IMR-90 (cell line): ENCODE measurements at regions not wholly inside any gene's neighbourhood (a gene's known extent, or its start where the extent isn't known, plus 50 kb on each side); places are given as distances from the start of the nearest gene placed in this dataset.

Source experiments
- ATAC-seq: fragments of 200-7000 bp; cut with Tn5 transposase; 2 replicates; pipeline ENCODE4 v1.9.1; 2020; ENCODE audit warnings: low read depth, mild to moderate bottlenecking, moderate library complexity
- BruUV-seq: library from RNA; stranded (reverse); fragments of 400-500 nt; replicated peaks from 2 replicates; lab custom pipeline; 2021; lab: Mats Ljungman, UMichigan
- CTCF ChIA-PET: fragments of 300-600 bp; formaldehyde crosslinking; extraction: SDS; loops from one replicate; lab custom pipeline; 2021; ENCODE audit warnings: antibody characterized with exemption; lab: Yijun Ruan, JAX
- POLR2A ChIA-PET: fragments of 300-600 bp; sonication (Branson Sonifier 250); formaldehyde crosslinking; loops from one replicate; lab custom pipeline; 2022; ENCODE audit warnings: antibody characterized with exemption; ENCODE audit not compliant: unreplicated experiment; lab: Charles Lee
- DNase-seq: peaks from one replicate; pipeline ENCODE4 v3.0.0; 2013
- H2AFZ ChIP-seq: replicated peaks from 2 replicates; pipeline ENCODE3; 2013; ENCODE audit warnings: low read length, mild to moderate bottlenecking; ENCODE audit not compliant: poor library complexity
- H2AK5ac ChIP-seq: 2 replicates; pipeline ENCODE4 v1.6.1; 2013; ENCODE audit warnings: low read depth, low read length, inconsistent platforms
- H2AK9ac ChIP-seq: replicated peaks from 2 replicates; pipeline ENCODE3; 2013; ENCODE audit warnings: mild to moderate bottlenecking, low read depth, low read length, moderate library complexity; ENCODE audit not compliant: poor library complexity
- H2BK120ac ChIP-seq: 2 replicates; pipeline ENCODE4 v1.6.1; 2013; ENCODE audit warnings: low read depth, low read length, inconsistent platforms
- H2BK15ac ChIP-seq: 3 replicates; pipeline ENCODE4 v1.6.1; 2013; ENCODE audit warnings: low read depth, low read length, inconsistent platforms
- H2BK20ac ChIP-seq: 2 replicates; pipeline ENCODE4 v1.6.1; 2013; ENCODE audit warnings: low read depth, mild to moderate bottlenecking, inconsistent platforms, low read length, moderate library complexity
- H2BK5ac ChIP-seq: 2 replicates; pipeline ENCODE4 v1.6.1; 2013; ENCODE audit warnings: mild to moderate bottlenecking, low read depth, low read length, inconsistent platforms; ENCODE audit not compliant: poor library complexity, severe bottlenecking
- H3K14ac ChIP-seq: replicated peaks from 2 replicates; pipeline ENCODE4 v1.6.1; 2013; ENCODE audit warnings: low read depth, low read length, inconsistent platforms
- H3K18ac ChIP-seq: 2 replicates; pipeline ENCODE4 v1.6.1; 2013; ENCODE audit warnings: low read depth, low read length, control low read depth
- H3K23ac ChIP-seq: 2 replicates; pipeline ENCODE4 v1.6.1; 2013; ENCODE audit warnings: low read depth, low read length, inconsistent platforms
- H3K27ac ChIP-seq: 2 replicates; pipeline ENCODE4 v1.5.1; 2013; ENCODE audit warnings: mild to moderate bottlenecking, control low read depth, low read length; ENCODE audit not compliant: insufficient read depth
- H3K27me3 ChIP-seq: 2 replicates; pipeline ENCODE4 v1.6.1; 2013; ENCODE audit warnings: low read length; ENCODE audit not compliant: control insufficient read depth, insufficient read depth
- H3K36me3 ChIP-seq: 2 replicates; pipeline ENCODE4 v1.6.1; 2013; ENCODE audit warnings: low read length, mixed read lengths; ENCODE audit not compliant: control insufficient read depth, insufficient read depth
- H3K4ac ChIP-seq: 2 replicates; pipeline ENCODE4 v1.6.1; 2013; ENCODE audit warnings: low read depth, low read length, inconsistent platforms
- H3K4me1 ChIP-seq: 2 replicates; pipeline ENCODE4 v1.6.1; 2013; ENCODE audit warnings: low read length, mixed read lengths; ENCODE audit not compliant: control insufficient read depth, insufficient read depth
- H3K4me2 ChIP-seq: 2 replicates; pipeline ENCODE4 v1.6.1; 2013; ENCODE audit warnings: low read depth, mild to moderate bottlenecking, control low read depth, low read length, moderate library complexity
- H3K4me3 ChIP-seq: 2 replicates; pipeline ENCODE4 v1.5.1; 2013; ENCODE audit warnings: low read depth, mild to moderate bottlenecking, control low read depth, low read length, moderate library complexity; ENCODE audit not compliant: insufficient read depth
- H3K56ac ChIP-seq: 2 replicates; pipeline ENCODE4 v1.6.1; 2013; ENCODE audit warnings: low read length, inconsistent platforms; ENCODE audit not compliant: insufficient read depth; ENCODE audit errors: extremely low read depth
- H3K79me1 ChIP-seq, 2 experiments: 2 replicates each; pipeline ENCODE4 v1.6.1; 2013; ENCODE audit warnings: low read length in 2 of 2, inconsistent platforms in 1 of 2, low read depth in 1 of 2
- H3K9ac ChIP-seq: 2 replicates; pipeline ENCODE4 v1.6.1; 2013; ENCODE audit warnings: low read depth, low read length, control low read depth
- H3K9me1 ChIP-seq: 2 replicates; pipeline ENCODE4 v1.6.1; 2013; ENCODE audit warnings: low read length, inconsistent platforms; ENCODE audit not compliant: insufficient read depth
- H3K9me3 ChIP-seq: 2 replicates; pipeline ENCODE4 v1.6.1; 2013; ENCODE audit warnings: low read length; ENCODE audit not compliant: control insufficient read depth, insufficient read depth
- H4K20me1 ChIP-seq: 2 replicates; pipeline ENCODE4 v1.6.1; 2013; ENCODE audit warnings: low read length, inconsistent platforms; ENCODE audit not compliant: insufficient read depth
- H4K5ac ChIP-seq: 2 replicates; pipeline ENCODE4 v1.6.1; 2013; ENCODE audit warnings: mild to moderate bottlenecking, low read depth, low read length, control low read depth
- H4K8ac ChIP-seq, 2 experiments: 2 replicates each; pipeline ENCODE4 v1.6.1; 2013; ENCODE audit warnings: low read depth in 2 of 2, low read length in 2 of 2, control low read depth in 1 of 2, inconsistent platforms in 1 of 2
- H4K91ac ChIP-seq: 2 replicates; pipeline ENCODE4 v1.6.1; 2013; ENCODE audit warnings: low read depth, low read length, inconsistent platforms; ENCODE audit not compliant: insufficient read depth
- ELK1 ChIP-seq: fragments of 150-350 bp; IDR thresholded peaks from 2 replicates; pipeline ENCODE4 v1.6.1; 2016; ENCODE audit warnings: low read depth, mild to moderate bottlenecking, low read length, moderate library complexity, borderline replicate concordance
- MAZ ChIP-seq: IDR thresholded peaks from 2 replicates; pipeline ENCODE4 v1.6.1; 2012; ENCODE audit warnings: low read depth, mild to moderate bottlenecking, low read length, improper control_type of control experiment, moderate library complexity, borderline replicate concordance
- MXI1 ChIP-seq: IDR thresholded peaks from 2 replicates; pipeline ENCODE4 v1.6.1; 2012; ENCODE audit warnings: low read depth, mild to moderate bottlenecking, low read length, moderate library complexity, borderline replicate concordance
- SMC3 ChIP-seq: fragments of 150-350 bp; IDR thresholded peaks from 2 replicates; pipeline ENCODE4 v1.6.1; 2016; ENCODE audit warnings: low read depth, mild to moderate bottlenecking, antibody characterized with exemption, low read length, moderate library complexity
- WGBS, 2 experiments: methylation state at CpG; one replicate each; pipeline versions ENCODE4 v1.1.5 to v1.1.7; 2013; ENCODE audit warnings: missing lambda C conversion rate in 2 of 2; ENCODE audit not compliant: insufficient read length in 1 of 2; ENCODE audit errors: extremely low coverage in 2 of 2; 5-methylcytosine and 5-hydroxymethylcytosine counted together
- dilution Hi-C: fragments of 300-500 bp; cut with HindIII; formaldehyde crosslinking; loops from one replicate; pipeline ENCODE4 v1.14.3; 2018; ENCODE audit warnings: low sequenced_read_pairs; ENCODE audit not compliant: unreplicated experiment
- in situ Hi-C: fragments of 300-500 bp; cut with MboI; formaldehyde crosslinking; loops from 3 replicates; pipeline ENCODE4 v1.14.3; 2019; ENCODE audit warnings: low sequenced_read_pairs, inconsistent platforms, mixed read lengths
- intact Hi-C: fragments of 100-400 bp; cut with micrococcal nuclease; formaldehyde crosslinking; loops from 2 replicates; pipeline ENCODE4 v1.10.0; 2022

GRCh38 chr12:126537961-126538530, 1472.8 kb downstream of the AACS start:
- Histone ChIP-seq H2BK120ac (no peak overlapping the region), H2BK5ac (no peak overlapping the region), H3K4ac (no peak overlapping the region), H4K20me1 (no peaks in the 10 kb centered on the region), H3K27ac (no peak overlapping the region), H3K14ac (no peak overlapping the region), H4K5ac (no peak overlapping the region), H2AFZ (no peak overlapping the region), H3K4me3 (no peak overlapping the region), H3K23ac (no peak overlapping the region), H3K79me1 (no peaks in the 10 kb centered on the region), H3K36me3 (no peaks in the 10 kb centered on the region), H4K8ac (no peak overlapping the region), H2AK5ac (no peak overlapping the region), H3K9me3 (peaks cover 18% of the 10 kb centered on the region), H3K4me1 (no peaks in the 10 kb centered on the region), H3K27me3 (no peaks in the 10 kb centered on the region), H3K18ac (no peak overlapping the region), H2BK20ac (no peak overlapping the region), H3K56ac (no peak overlapping the region), H2BK15ac (no peak overlapping the region), H4K91ac (no peak overlapping the region), H3K4me2 (no peak overlapping the region), H3K9me1 (no peaks in the 10 kb centered on the region), H2AK9ac (no peak overlapping the region), H3K9ac (no peak overlapping the region)
- BruUV-seq, result no TSS peak
- DNase-seq, result no peak
- ATAC-seq, result no peak
- WGBS, 2 experiments, result 60% methylated on average over 1 of the region's 3 CpGs; no CpG with 5 or more reads in 1 of the 2 experiments
- intact Hi-C loops, result no loop called here
- dilution Hi-C loops, result no loop called here
- TF ChIP-seq ELK1 (no peak), MXI1 (no peak), MAZ (no peak), SMC3 (no peak)
- POLR2A ChIA-PET, result no interaction called here
- in situ Hi-C loops, result no loop called here
- CTCF ChIA-PET, result interaction anchor here (0.6 kb wide), 1 partner anchor 222 kb away, joined by 3 read pairs; no protein-coding TSS in a partner anchor
